Retinal pigment epithelial cell (primary cell): ENCODE measurements at regions not wholly inside any gene's neighbourhood (a gene's known extent, or its start where the extent isn't known, plus 50 kb on each side); places are given as distances from the start of the nearest gene placed in this dataset.

Source experiments
- DNase-seq: peaks from one replicate; pipeline ENCODE4 v3.0.0-alpha.2; 2010; ENCODE audit warnings: low read depth
- H3K4me3 ChIP-seq: 2 replicates; pipeline ENCODE4 v1.5.1; 2011; ENCODE audit warnings: mild to moderate bottlenecking, low read length, control low read depth, moderate library complexity
- TF ChIP-seq, protein P1 (sequence below): conservative IDR thresholded peaks from 2 replicates; pipeline ENCODE4 v1.5.1; 2011; ENCODE audit warnings: low read depth, low read length, control low read depth, inconsistent platforms

- DNase-seq, result no peak
- H3K4me3 ChIP-seq, result no peak overlapping the region
- TF ChIP-seq, protein P1, sequence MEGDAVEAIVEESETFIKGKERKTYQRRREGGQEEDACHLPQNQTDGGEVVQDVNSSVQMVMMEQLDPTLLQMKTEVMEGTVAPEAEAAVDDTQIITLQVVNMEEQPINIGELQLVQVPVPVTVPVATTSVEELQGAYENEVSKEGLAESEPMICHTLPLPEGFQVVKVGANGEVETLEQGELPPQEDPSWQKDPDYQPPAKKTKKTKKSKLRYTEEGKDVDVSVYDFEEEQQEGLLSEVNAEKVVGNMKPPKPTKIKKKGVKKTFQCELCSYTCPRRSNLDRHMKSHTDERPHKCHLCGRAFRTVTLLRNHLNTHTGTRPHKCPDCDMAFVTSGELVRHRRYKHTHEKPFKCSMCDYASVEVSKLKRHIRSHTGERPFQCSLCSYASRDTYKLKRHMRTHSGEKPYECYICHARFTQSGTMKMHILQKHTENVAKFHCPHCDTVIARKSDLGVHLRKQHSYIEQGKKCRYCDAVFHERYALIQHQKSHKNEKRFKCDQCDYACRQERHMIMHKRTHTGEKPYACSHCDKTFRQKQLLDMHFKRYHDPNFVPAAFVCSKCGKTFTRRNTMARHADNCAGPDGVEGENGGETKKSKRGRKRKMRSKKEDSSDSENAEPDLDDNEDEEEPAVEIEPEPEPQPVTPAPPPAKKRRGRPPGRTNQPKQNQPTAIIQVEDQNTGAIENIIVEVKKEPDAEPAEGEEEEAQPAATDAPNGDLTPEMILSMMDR, result no peak
These were observed 182.2 kb upstream of the NUDT4 start for GRCh38 chr12:93195511-93195910.

GRCh38 chr12:93197067-93197593 is 180.6 kb upstream of the NUDT4 start:
- no peak for DNase-seq
- H3K4me3 ChIP-seq, result no peak overlapping the region
- TF ChIP-seq, protein P1, result no peak

DNA sequence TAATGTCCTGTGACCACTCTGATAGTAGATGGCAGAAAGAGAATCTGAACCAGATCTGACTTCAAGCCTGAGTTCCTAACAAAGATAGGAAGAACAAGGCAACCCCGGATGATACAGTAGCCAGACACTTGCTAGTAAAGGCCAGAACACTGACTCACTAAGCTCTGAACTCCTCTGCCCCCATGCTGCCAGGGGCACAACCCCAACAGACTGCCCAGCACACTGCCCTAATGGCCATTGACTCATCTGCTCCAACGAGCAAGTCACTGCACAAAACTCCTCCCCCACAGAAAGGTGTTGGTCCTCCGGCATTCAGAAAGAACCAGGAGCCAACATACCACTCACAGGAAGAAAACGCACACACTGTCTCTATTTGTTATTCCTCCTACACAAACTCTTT is 179.6 kb upstream of the NUDT4 start:
- no peak for DNase-seq
- H3K4me3 ChIP-seq, result no peak overlapping the region
- TF ChIP-seq, protein P1, result no peak

DNA sequence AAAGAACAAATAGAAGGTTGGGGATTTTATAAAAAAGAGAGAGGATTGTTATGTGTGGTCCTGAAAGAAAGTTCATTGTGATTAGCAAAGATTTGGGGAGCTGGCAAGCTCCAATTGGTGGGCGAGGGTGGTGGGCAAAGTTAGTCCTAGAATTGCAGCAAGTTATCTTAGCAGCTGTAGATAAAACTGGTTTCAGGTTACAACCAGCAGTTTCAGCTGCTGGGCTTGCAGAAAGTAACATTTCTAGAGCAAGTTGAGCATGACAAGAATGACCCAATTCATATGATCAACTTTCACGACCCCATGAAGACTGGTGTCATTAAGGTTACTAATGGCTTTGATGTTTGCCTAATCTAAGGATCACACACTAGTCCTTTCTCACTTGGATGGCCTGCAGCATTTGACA is 177.9 kb upstream of the NUDT4 start:
- no peak overlapping the region for H3K4me3 ChIP-seq
- no peak for DNase-seq
- TF ChIP-seq, protein P1, result no peak

GRCh38 chr12:93200291-93200917 is 177.3 kb upstream of the NUDT4 start:
- no peak overlapping the region for H3K4me3 ChIP-seq
- TF ChIP-seq, protein P1, result no peak
- no peak for DNase-seq

DNA sequence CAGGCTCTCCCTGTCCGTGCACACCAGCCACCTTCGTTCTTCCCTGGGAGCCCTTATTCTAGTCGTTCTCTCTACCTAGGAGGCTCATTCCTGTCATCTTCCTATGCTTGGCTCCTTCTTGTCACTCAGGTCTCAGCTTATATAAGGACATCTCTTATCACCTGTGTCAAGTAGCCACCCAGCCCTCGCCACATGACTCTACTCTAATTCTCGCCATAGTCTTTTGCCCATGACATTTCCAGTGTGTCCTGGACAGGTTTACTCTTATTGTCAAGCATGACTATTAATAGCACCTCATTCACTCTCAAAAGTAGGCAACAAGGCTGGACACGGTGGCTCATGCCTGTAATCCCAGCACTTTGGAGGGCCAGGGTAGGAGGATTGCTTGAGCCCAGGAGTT is 175.7 kb upstream of the NUDT4 start:
- TF ChIP-seq, protein P1, result no peak
- no peak overlapping the region for H3K4me3 ChIP-seq
- no peak for DNase-seq

DNA sequence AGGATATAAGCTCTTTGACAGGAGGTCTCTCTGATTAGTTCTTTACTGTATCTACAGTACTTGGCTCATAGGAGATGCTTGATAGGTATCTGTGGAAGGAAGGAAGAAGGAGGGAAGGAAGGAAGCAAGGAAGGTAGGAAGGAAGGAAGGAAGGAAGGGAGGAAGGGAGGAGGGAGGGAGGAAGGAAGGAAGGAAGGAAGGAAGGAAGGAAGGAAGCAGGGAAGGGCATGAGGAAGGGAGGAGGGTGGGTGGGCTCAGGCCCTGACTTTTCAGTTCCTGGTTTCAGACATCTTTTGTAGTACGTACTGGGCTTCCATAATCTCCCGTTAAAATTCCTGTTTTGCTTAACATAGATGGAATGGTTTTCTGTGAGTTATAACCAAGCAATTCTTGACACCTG is 175.0 kb upstream of the NUDT4 start:
- DNase-seq, result no peak
- TF ChIP-seq, protein P1, result no peak
- no peak overlapping the region for H3K4me3 ChIP-seq
